ENCODE measurements at regions not wholly inside any gene's neighbourhood (a gene's known extent, or its start where the extent isn't known, plus 50 kb on each side); places are given as distances from the start of the nearest gene placed in this dataset.
"Not testable (repeated sequence)": the region's sequence is repeated elsewhere in the genome, so short reads cannot be mapped to it uniquely, and the experiment has no call there.

DNA sequence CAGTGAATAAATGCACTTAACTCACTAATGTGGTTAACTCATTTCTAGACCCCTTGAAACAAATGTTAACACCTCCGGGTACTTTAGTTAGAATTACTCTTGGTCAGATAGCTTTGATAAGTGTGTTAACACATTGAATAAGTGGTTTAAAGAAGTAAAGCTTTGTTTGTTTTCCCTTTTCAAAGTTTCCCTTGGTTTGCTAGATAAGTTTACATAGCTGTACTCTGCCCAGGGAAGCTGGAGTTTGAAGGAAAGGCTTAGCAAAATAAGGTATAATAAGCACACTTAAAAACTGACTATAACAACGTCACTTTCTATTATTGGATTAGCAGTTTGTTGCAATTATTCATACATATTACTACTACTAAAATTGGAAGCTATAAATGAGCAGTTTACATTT lies 1233.9 kb upstream of the ADGRL2 start:
- Histone ChIP-seq H3K9ac (ENCODE audit: low read depth, low read length) (no peak overlapping the region), H3K36me3 (ENCODE audit: control insufficient read depth, insufficient read depth, low read length) (no peaks in the 10 kb centered on the region), H3K27me3 (ENCODE audit: control insufficient read depth, insufficient read depth, low read length) (no peaks in the 10 kb centered on the region), H3K4me3 (ENCODE audit: low read depth, low read length) (no peak overlapping the region), H3K27ac (ENCODE audit: low read depth, low read length) (no peak overlapping the region), H3K9me3 (ENCODE audit: control insufficient read depth, insufficient read depth, low read length) (no peaks in the 10 kb centered on the region), H3K4me1 (ENCODE audit: control insufficient read depth, insufficient read depth, low read length) (no peaks in the 10 kb centered on the region)

DNA sequence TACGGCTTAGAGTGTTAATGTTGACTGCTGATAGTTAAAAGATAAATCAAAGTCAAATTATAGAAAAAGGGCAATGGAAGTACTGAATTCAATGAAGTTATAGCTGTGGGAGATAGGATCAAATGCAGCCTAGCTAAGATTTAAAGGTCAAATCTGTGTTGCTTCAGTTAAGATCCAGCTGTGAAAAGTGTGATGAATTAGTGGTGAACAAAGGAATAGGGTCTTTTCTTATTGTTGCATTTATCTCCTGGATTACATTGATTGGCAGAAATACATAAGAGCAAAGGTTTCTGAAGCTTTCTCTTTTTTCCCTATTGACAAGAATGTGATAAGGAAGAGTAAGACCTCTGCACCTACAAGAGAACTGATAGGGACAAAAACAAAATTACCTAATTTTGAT lies 1234.6 kb upstream of the ADGRL2 start:
- no peaks in the 10 kb centered on the region for H3K36me3 ChIP-seq (ENCODE audit: control insufficient read depth, insufficient read depth, low read length)
- no peak overlapping the region for H3K9ac ChIP-seq (ENCODE audit: low read depth, low read length)
- H3K4me3 ChIP-seq (ENCODE audit: low read depth, low read length) = no peak overlapping the region
- H3K9me3 ChIP-seq (ENCODE audit: control insufficient read depth, insufficient read depth, low read length) = no peaks in the 10 kb centered on the region
- H3K27ac ChIP-seq (ENCODE audit: low read depth, low read length) = no peak overlapping the region
- H3K4me1 ChIP-seq (ENCODE audit: control insufficient read depth, insufficient read depth, low read length) = no peaks in the 10 kb centered on the region
- H3K27me3 ChIP-seq (ENCODE audit: control insufficient read depth, insufficient read depth, low read length) = no peaks in the 10 kb centered on the region

DNA sequence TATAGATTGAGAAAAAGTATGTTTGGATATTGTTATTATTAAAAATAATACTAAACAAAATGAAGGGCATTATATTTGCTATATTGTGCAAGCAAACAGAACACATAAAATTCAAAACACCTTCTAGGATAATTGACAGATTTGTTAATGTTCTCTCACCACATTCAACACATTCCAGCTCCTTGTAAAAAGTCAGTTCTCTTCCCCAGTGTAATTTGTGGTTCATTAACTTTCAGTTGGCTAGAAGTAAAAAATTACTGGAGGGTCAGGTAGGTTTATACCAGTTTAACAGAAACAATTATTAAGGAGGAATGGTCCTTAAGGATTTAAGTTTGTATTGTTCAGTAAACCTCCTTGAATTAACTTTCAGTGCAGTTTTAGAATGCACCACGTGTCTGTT lies 1235.3 kb upstream of the ADGRL2 start:
- Histone ChIP-seq H3K9ac (ENCODE audit: low read depth, low read length) (no peak overlapping the region), H3K27ac (ENCODE audit: low read depth, low read length) (no peak overlapping the region), H3K27me3 (ENCODE audit: control insufficient read depth, insufficient read depth, low read length) (no peaks in the 10 kb centered on the region), H3K9me3 (ENCODE audit: control insufficient read depth, insufficient read depth, low read length) (no peaks in the 10 kb centered on the region), H3K4me1 (ENCODE audit: control insufficient read depth, insufficient read depth, low read length) (no peaks in the 10 kb centered on the region), H3K36me3 (ENCODE audit: control insufficient read depth, insufficient read depth, low read length) (no peaks in the 10 kb centered on the region), H3K4me3 (ENCODE audit: low read depth, low read length) (no peak overlapping the region)

DNA sequence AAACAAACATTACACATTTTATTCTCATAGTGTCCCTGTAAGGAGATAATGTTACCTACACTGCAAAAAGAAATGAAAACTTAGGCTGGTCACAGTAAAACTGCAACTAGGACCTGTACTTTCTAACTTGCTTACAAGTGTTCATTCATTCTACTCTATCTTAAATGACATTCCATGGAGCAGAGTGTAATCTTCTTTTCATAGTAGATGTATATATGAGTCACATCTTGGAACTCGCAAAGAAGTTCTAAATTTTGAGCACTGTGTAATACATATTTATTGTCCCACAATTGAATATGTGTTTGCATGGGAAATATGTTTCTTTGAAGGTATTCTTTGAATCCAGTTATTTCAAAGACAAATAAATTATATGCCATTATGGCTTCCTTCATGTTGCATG lies 1258.5 kb upstream of the ADGRL2 start:
- Histone ChIP-seq H3K27ac (ENCODE audit: low read depth, low read length) (no peak overlapping the region), H3K36me3 (ENCODE audit: control insufficient read depth, insufficient read depth, low read length) (no peaks in the 10 kb centered on the region), H3K27me3 (ENCODE audit: control insufficient read depth, insufficient read depth, low read length) (no peaks in the 10 kb centered on the region), H3K9me3 (ENCODE audit: control insufficient read depth, insufficient read depth, low read length) (no peaks in the 10 kb centered on the region), H3K4me1 (ENCODE audit: control insufficient read depth, insufficient read depth, low read length) (peaks cover 7% of the 10 kb centered on the region), H3K9ac (ENCODE audit: low read depth, low read length) (no peak overlapping the region), H3K4me3 (ENCODE audit: low read depth, low read length) (no peak overlapping the region)

DNA sequence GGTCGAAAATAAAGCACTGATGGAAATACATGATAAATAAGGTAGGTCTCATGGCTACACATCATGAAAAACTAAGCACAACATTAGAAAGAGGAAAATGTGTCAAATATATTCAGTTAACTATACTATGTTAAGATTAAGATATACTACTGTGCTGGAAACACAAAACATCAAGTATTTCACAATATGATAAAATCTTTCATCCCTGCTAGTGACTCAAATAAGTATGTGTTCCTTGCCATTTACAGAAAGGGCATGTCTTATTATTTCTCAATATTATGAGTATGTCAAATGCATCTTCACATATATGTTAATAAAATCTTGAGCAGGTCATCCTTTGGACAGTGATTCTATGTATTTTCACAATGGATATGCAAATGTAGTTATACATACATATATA lies 1260.1 kb upstream of the ADGRL2 start:
- Histone ChIP-seq H3K27me3 (ENCODE audit: control insufficient read depth, insufficient read depth, low read length) (no peaks in the 10 kb centered on the region), H3K4me1 (ENCODE audit: control insufficient read depth, insufficient read depth, low read length) (peaks cover 22% of the 10 kb centered on the region), H3K9me3 (ENCODE audit: control insufficient read depth, insufficient read depth, low read length) (no peaks in the 10 kb centered on the region), H3K36me3 (ENCODE audit: control insufficient read depth, insufficient read depth, low read length) (no peaks in the 10 kb centered on the region), H3K9ac (ENCODE audit: low read depth, low read length) (no peak overlapping the region), H3K27ac (ENCODE audit: low read depth, low read length) (no peak overlapping the region), H3K4me3 (ENCODE audit: low read depth, low read length) (no peak overlapping the region)

DNA sequence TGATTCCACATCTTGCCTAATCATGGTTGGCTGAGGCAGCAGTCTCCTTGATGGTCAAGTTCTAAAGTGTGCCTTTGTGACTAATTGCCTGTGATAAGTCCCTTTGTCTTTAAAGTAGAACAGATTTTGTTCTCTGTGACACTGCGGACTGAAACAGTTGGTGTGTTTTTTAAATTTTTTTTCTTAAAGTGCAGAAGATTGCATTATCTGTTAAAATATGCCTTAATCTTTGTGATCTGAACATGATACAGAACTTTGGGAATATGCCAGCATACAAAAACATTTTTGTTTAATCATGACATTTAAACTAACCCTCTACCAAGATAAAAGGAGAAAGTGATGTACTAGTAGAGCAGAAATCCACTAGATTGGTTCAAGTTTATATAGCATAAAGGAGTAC lies 1260.6 kb upstream of the ADGRL2 start:
- no peak overlapping the region for H3K4me3 ChIP-seq (ENCODE audit: low read depth, low read length)
- H3K27ac ChIP-seq (ENCODE audit: low read depth, low read length) = no peak overlapping the region
- no peaks in the 10 kb centered on the region for H3K27me3 ChIP-seq (ENCODE audit: control insufficient read depth, insufficient read depth, low read length)
- peaks cover 26% of the 10 kb centered on the region for H3K4me1 ChIP-seq (ENCODE audit: control insufficient read depth, insufficient read depth, low read length)
- no peaks in the 10 kb centered on the region for H3K9me3 ChIP-seq (ENCODE audit: control insufficient read depth, insufficient read depth, low read length)
- no peak overlapping the region for H3K9ac ChIP-seq (ENCODE audit: low read depth, low read length)
- no peaks in the 10 kb centered on the region for H3K36me3 ChIP-seq (ENCODE audit: control insufficient read depth, insufficient read depth, low read length)

DNA sequence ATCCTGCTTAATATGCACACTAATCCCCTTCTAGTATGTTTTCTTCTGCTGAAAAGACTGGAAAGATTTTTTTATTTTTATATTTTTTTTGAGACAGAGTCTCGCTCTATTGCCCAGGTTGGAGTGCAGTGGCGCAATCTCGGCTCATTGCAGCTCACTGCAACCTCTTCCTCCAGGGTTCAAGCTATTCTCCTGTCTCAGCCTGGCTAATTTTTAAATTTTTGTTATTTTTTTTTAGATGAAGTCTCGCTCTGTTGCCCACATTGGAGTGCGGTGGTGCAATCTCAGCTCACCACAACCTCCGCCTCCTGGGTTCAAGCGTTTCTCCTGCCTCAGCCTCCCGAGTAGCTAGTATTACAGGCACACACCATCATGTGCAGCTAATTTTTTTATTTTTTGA lies 1261.4 kb upstream of the ADGRL2 start:
- not testable (repeated sequence) for H3K9me3 ChIP-seq (ENCODE audit: control insufficient read depth, insufficient read depth, low read length); H3K4me3 ChIP-seq (ENCODE audit: low read depth, low read length); H3K36me3 ChIP-seq (ENCODE audit: control insufficient read depth, insufficient read depth, low read length); H3K27ac ChIP-seq (ENCODE audit: low read depth, low read length); H3K27me3 ChIP-seq (ENCODE audit: control insufficient read depth, insufficient read depth, low read length); H3K9ac ChIP-seq (ENCODE audit: low read depth, low read length)
- peaks cover 35% of the 10 kb centered on the region for H3K4me1 ChIP-seq (ENCODE audit: control insufficient read depth, insufficient read depth, low read length)

DNA sequence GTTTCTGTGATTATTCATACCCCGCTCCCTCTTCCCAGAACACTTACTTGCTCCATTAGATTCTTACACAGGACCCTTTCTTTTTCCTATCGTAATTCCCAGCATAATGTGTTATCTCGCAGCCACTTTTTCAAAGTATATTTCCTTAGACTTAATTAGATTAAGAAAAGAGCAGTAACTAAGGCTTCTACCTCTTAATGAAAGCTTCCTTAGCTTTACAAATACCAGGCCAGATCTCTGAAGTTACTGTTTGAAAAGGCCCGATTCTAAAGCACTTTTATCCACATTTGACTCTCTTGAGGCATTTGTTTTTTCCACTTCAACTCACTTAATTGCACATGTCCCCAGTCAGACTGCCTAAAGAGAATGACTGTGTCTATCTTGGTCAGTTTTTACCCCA lies 1264.3 kb upstream of the ADGRL2 start:
- H3K4me3 ChIP-seq (ENCODE audit: low read depth, low read length) = no peak overlapping the region
- no peak overlapping the region; the same call in 1 of the 2 replicates for H3K9ac ChIP-seq (ENCODE audit: low read depth, low read length)
- H3K36me3 ChIP-seq (ENCODE audit: control insufficient read depth, insufficient read depth, low read length) = no peaks in the 10 kb centered on the region
- H3K4me1 ChIP-seq (ENCODE audit: control insufficient read depth, insufficient read depth, low read length) = peaks cover 53% of the 10 kb centered on the region
- no peak overlapping the region for H3K27ac ChIP-seq (ENCODE audit: low read depth, low read length)
- H3K9me3 ChIP-seq (ENCODE audit: control insufficient read depth, insufficient read depth, low read length) = no peaks in the 10 kb centered on the region
- H3K27me3 ChIP-seq (ENCODE audit: control insufficient read depth, insufficient read depth, low read length) = no peaks in the 10 kb centered on the region

DNA sequence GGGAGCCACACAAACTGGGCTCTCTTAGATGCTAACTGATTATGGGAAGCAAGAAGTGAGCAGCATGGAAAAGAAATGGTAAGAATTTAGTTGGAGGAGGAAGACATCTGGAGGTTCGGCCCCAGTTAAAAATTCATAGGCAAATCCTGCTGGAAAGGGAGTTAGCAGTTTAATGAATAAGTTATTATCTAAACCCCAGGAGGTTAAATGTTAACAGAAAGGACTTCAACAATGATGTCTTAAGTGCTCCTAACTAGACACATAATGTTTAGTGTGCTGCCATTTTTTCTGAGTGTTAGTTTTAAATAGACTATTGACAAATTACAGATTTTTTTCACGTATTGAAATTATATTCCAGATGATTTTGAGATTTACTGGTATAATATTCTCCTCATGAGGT lies 1265.3 kb upstream of the ADGRL2 start:
- no peaks in the 10 kb centered on the region for H3K36me3 ChIP-seq (ENCODE audit: control insufficient read depth, insufficient read depth, low read length)
- peaks cover 53% of the 10 kb centered on the region for H3K4me1 ChIP-seq (ENCODE audit: control insufficient read depth, insufficient read depth, low read length)
- no peak overlapping the region for H3K4me3 ChIP-seq (ENCODE audit: low read depth, low read length)
- H3K27me3 ChIP-seq (ENCODE audit: control insufficient read depth, insufficient read depth, low read length) = no peaks in the 10 kb centered on the region
- H3K27ac ChIP-seq (ENCODE audit: low read depth, low read length) = peak overlapping the region; percentile 4
- H3K9ac ChIP-seq (ENCODE audit: low read depth, low read length) = no peak overlapping the region
- no peaks in the 10 kb centered on the region for H3K9me3 ChIP-seq (ENCODE audit: control insufficient read depth, insufficient read depth, low read length)

DNA sequence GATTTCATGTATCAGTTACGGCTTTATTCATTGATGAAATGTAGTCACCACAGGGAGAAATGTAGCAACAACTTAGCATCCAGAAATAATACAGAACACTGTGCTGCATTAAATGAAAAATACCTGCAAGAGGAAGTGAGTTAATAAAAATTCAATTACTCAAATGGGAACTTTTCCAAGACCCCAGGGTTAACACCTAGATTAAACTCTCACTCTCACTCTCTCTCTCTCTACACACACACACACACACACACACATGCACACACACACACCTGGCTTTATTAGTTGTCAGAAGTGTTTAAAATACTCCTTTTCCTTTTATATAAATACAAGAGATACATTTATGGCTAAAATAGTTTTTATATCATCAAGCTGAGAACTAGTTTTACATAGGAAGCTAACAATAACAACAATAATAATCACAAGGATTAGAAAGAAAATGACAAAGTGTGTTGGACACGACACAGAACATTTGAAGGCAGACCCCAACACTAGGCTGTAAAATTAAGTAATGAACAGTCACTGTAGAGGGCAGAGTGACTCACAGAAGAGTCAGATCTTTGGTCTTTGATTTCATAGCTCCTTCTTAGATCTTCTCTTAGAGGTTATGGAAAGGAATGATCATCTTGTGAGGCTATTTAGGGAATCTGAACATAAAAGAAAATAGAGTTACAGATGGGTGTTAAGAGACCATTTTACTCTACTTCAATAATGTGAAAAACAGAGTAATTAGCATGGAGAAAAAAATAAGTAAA lies 1266.0 kb upstream of the ADGRL2 start:
- Histone ChIP-seq H3K27ac (ENCODE audit: low read depth, low read length) (peak overlapping the region; percentile 40), H3K36me3 (ENCODE audit: control insufficient read depth, insufficient read depth, low read length) (no peaks in the 10 kb centered on the region), H3K9ac (ENCODE audit: low read depth, low read length) (no peak overlapping the region), H3K4me3 (ENCODE audit: low read depth, low read length) (no peak overlapping the region; the same call in 1 of the 2 replicates), H3K9me3 (ENCODE audit: control insufficient read depth, insufficient read depth, low read length) (no peaks in the 10 kb centered on the region), H3K4me1 (ENCODE audit: control insufficient read depth, insufficient read depth, low read length) (peaks cover 53% of the 10 kb centered on the region), H3K27me3 (ENCODE audit: control insufficient read depth, insufficient read depth, low read length) (no peaks in the 10 kb centered on the region)

DNA sequence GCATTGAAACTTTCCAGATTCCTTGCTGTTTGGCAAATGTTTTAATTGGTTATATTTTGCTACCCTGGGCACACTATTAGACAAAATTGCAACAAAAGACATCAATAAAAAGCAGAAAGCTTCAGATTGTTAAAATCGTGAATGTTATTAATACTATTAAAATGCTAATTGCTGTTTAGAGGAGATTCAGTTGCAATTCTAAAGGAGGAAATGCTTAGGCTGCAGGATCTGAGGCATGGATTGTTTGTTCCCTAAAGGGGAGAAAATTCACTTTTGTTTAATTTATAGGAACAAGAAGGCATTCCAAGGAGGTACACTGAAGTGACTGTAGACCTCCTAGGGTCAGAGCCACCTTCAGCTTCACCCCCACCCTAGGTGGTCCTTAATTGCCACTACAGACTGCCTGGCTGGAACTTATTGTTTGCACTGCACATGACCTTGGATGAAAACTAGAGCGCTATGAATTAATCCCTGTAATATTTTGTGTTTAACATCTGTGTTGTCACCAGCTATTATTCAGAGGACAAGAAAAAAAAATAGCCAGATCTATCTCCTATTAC lies 1266.9 kb upstream of the ADGRL2 start:
- no peaks in the 10 kb centered on the region for H3K36me3 ChIP-seq (ENCODE audit: control insufficient read depth, insufficient read depth, low read length)
- H3K4me3 ChIP-seq (ENCODE audit: low read depth, low read length) = no peak overlapping the region
- H3K4me1 ChIP-seq (ENCODE audit: control insufficient read depth, insufficient read depth, low read length) = peaks cover 53% of the 10 kb centered on the region
- H3K27me3 ChIP-seq (ENCODE audit: control insufficient read depth, insufficient read depth, low read length) = no peaks in the 10 kb centered on the region
- no peaks in the 10 kb centered on the region for H3K9me3 ChIP-seq (ENCODE audit: control insufficient read depth, insufficient read depth, low read length)
- H3K9ac ChIP-seq (ENCODE audit: low read depth, low read length) = no peak overlapping the region; the same call in 1 of the 2 replicates
- peak overlapping the region; percentile 72 for H3K27ac ChIP-seq (ENCODE audit: low read depth, low read length)

Measured in HUES48 (cell line).